Neuronal stem cell (in vitro differentiated cells): ENCODE measurements at regions not wholly inside any gene's neighbourhood (a gene's known extent, or its start where the extent isn't known, plus 50 kb on each side); places are given as distances from the start of the nearest gene placed in this dataset.

Source experiments
- DNase-seq: peaks from one replicate; pipeline ENCODE4 v3.0.0-alpha.2; 2013; ENCODE audit warnings: low spot score
- H2AFZ ChIP-seq: one replicate; pipeline ENCODE4 v1.6.1; 2013; ENCODE audit warnings: mild to moderate bottlenecking, low read length, inconsistent platforms
- H2AK5ac ChIP-seq: 2 replicates; pipeline ENCODE4 v1.6.1; 2013; ENCODE audit warnings: low read depth, mild to moderate bottlenecking, inconsistent platforms, low read length, moderate library complexity, mixed read lengths
- H2BK120ac ChIP-seq: 2 replicates; pipeline ENCODE4 v1.6.1; 2013; ENCODE audit warnings: low read depth, mild to moderate bottlenecking, inconsistent platforms, low read length, moderate library complexity, mixed read lengths
- H2BK12ac ChIP-seq: one replicate; pipeline ENCODE4 v1.6.1; 2013; ENCODE audit warnings: low read length, inconsistent platforms
- H2BK15ac ChIP-seq: 2 replicates; pipeline ENCODE4 v1.6.1; 2013; ENCODE audit warnings: mild to moderate bottlenecking, low read length, inconsistent platforms, mixed read lengths
- H2BK5ac ChIP-seq: one replicate; pipeline ENCODE4 v1.6.1; 2013; ENCODE audit warnings: inconsistent platforms, mild to moderate bottlenecking, low read length, moderate library complexity
- H3K14ac ChIP-seq: one replicate; pipeline ENCODE4 v1.6.1; 2013; ENCODE audit warnings: low read length, inconsistent platforms
- H3K18ac ChIP-seq: 2 replicates; pipeline ENCODE4 v1.6.1; 2013; ENCODE audit warnings: low read length, inconsistent platforms
- H3K23ac ChIP-seq: 2 replicates; pipeline ENCODE4 v1.6.1; 2013; ENCODE audit warnings: low read depth, mild to moderate bottlenecking, mixed read lengths, low read length, inconsistent platforms; ENCODE audit not compliant: poor library complexity
- H3K27ac ChIP-seq: replicated peaks from 3 replicates; pipeline ENCODE4 v1.5.1; 2013; ENCODE audit warnings: low read length, inconsistent platforms
- H3K27me3 ChIP-seq, 3 experiments: 2 replicates each; pipeline ENCODE4 v1.6.1; 2013; ENCODE audit warnings: low read length in 3 of 3, mild to moderate bottlenecking in 2 of 3, inconsistent platforms in 1 of 3, low read depth in 1 of 3, mixed read lengths in 1 of 3, moderate library complexity in 1 of 3; ENCODE audit not compliant: control insufficient read depth in 3 of 3, insufficient read depth in 3 of 3
- H3K36me3 ChIP-seq, 2 donors: replicated peaks in 1 of 2; 2 replicates each; pipeline ENCODE4 v1.6.1; 2013; ENCODE audit warnings: low read length in 2 of 2; ENCODE audit not compliant: control insufficient read depth in 2 of 2, insufficient read depth in 2 of 2
- H3K4ac ChIP-seq: 2 replicates; pipeline ENCODE4 v1.6.1; 2013; ENCODE audit warnings: inconsistent platforms, mild to moderate bottlenecking, low read length, moderate library complexity
- H3K4me1 ChIP-seq, 2 donors: 1 replicate in 1 of 2; 2 replicates in 1 of 2; pipeline ENCODE4 v1.6.1; 2013; ENCODE audit warnings: low read length in 2 of 2, low read depth in 1 of 2; ENCODE audit not compliant: control insufficient read depth in 2 of 2, insufficient read depth in 1 of 2
- H3K4me2 ChIP-seq: one replicate; pipeline ENCODE4 v1.6.1; 2013; ENCODE audit warnings: mild to moderate bottlenecking, low read length, inconsistent platforms; ENCODE audit not compliant: insufficient read depth, poor library complexity, severe bottlenecking
- H3K4me3 ChIP-seq, 2 donors: 2 replicates each; pipeline ENCODE4 v1.5.1; 2013; ENCODE audit warnings: low read length in 2 of 2, mild to moderate bottlenecking in 2 of 2, inconsistent platforms in 1 of 2, moderate library complexity in 1 of 2
- H3K79me1 ChIP-seq: one replicate; pipeline ENCODE4 v1.6.1; 2013; ENCODE audit warnings: low read depth, mild to moderate bottlenecking, inconsistent platforms, low read length, moderate library complexity
- H3K9ac ChIP-seq: one replicate; pipeline ENCODE4 v1.6.1; 2013; ENCODE audit warnings: mild to moderate bottlenecking, low read depth, low read length, inconsistent platforms; ENCODE audit not compliant: poor library complexity
- H3K9me3 ChIP-seq, 2 donors: replicated peaks in 1 of 2; 2 replicates each; pipeline versions ENCODE3 to v1.6.1; 2013; ENCODE audit warnings: low read length in 2 of 2, mild to moderate bottlenecking in 2 of 2, inconsistent platforms in 1 of 2, low read depth in 1 of 2, mixed read lengths in 1 of 2, moderate library complexity in 1 of 2; ENCODE audit not compliant: control insufficient read depth in 2 of 2, insufficient read depth in 1 of 2
- H4K8ac ChIP-seq: one replicate; pipeline ENCODE4 v1.6.1; 2013; ENCODE audit warnings: low read depth, mild to moderate bottlenecking, inconsistent platforms, low read length, moderate library complexity
- H4K91ac ChIP-seq: one replicate; pipeline ENCODE4 v1.6.1; 2013; ENCODE audit warnings: low read length, low read depth, mild to moderate bottlenecking, inconsistent platforms; ENCODE audit not compliant: poor library complexity
- WGBS, 2 donors: extraction: QIAGEN DNeasy Blood & Tissue Kit; methylation state at CpG; one replicate each; pipeline ENCODE4 v1.1.7; 2013; ENCODE audit warnings: missing lambda C conversion rate in 2 of 2, mixed read lengths in 1 of 2; ENCODE audit not compliant: insufficient read length in 2 of 2, insufficient replicate concordance in 1 of 2; ENCODE audit errors: extremely low coverage in 2 of 2; 5-methylcytosine and 5-hydroxymethylcytosine counted together

GRCh38 chr1:69146303-69146702 lies 421.4 kb upstream of the LRRC7 start:
- no peaks in the 10 kb centered on the region for H3K36me3 ChIP-seq
- no peak overlapping the region for H2AK5ac ChIP-seq
- no peak overlapping the region for H4K8ac ChIP-seq
- no peak overlapping the region for H3K4ac ChIP-seq
- H2BK15ac ChIP-seq = no peak overlapping the region
- no peak overlapping the region for H2AFZ ChIP-seq
- no peak overlapping the region for H3K4me2 ChIP-seq
- no peak overlapping the region for H2BK12ac ChIP-seq
- no peak overlapping the region for H3K27ac ChIP-seq
- DNase-seq = no peak
- no peak overlapping the region for H3K14ac ChIP-seq
- no peak overlapping the region for H4K91ac ChIP-seq
- no peak overlapping the region for H2BK5ac ChIP-seq
- no peak overlapping the region for H3K18ac ChIP-seq
- H3K4me1 ChIP-seq = no peaks in the 10 kb centered on the region
- H3K4me3 ChIP-seq = no peak overlapping the region
- no CpG with 5 or more reads among the region's 3 CpGs for WGBS, 2 donors
- no peak overlapping the region for H3K23ac ChIP-seq
- H3K9ac ChIP-seq = no peak overlapping the region
- no peaks in the 10 kb centered on the region for H3K79me1 ChIP-seq
- H2BK120ac ChIP-seq = no peak overlapping the region
- no peaks in the 10 kb centered on the region for H3K9me3 ChIP-seq
- no peaks in the 10 kb centered on the region for H3K27me3 ChIP-seq

GRCh38 chr1:69148731-69149130 lies 419.0 kb upstream of the LRRC7 start:
- no peaks in the 10 kb centered on the region for H3K36me3 ChIP-seq
- H2BK5ac ChIP-seq = no peak overlapping the region
- no peak overlapping the region for H4K8ac ChIP-seq
- H3K79me1 ChIP-seq = no peaks in the 10 kb centered on the region
- no peaks in the 10 kb centered on the region for H3K4me1 ChIP-seq
- H3K9ac ChIP-seq = no peak overlapping the region
- no peak overlapping the region for H3K18ac ChIP-seq
- no peak overlapping the region for H3K27ac ChIP-seq
- no peak overlapping the region for H2BK15ac ChIP-seq
- H3K9me3 ChIP-seq = no peaks in the 10 kb centered on the region
- H3K4me3 ChIP-seq = no peak overlapping the region
- H3K4me2 ChIP-seq = no peak overlapping the region
- no peak overlapping the region for H3K4ac ChIP-seq
- H3K14ac ChIP-seq = no peak overlapping the region
- H2AFZ ChIP-seq = no peak overlapping the region
- no peak overlapping the region for H2AK5ac ChIP-seq
- WGBS, 2 donors = no CpG with 5 or more reads among the region's 1 CpG
- H3K27me3 ChIP-seq = no peaks in the 10 kb centered on the region
- no peak for DNase-seq
- no peak overlapping the region for H4K91ac ChIP-seq
- H3K23ac ChIP-seq = no peak overlapping the region
- H2BK12ac ChIP-seq = no peak overlapping the region
- no peak overlapping the region for H2BK120ac ChIP-seq

- WGBS, 2 donors = no CpG with 5 or more reads among the region's 2 CpGs
- Histone ChIP-seq H3K4me1 (no peaks in the 10 kb centered on the region), H3K36me3 (no peaks in the 10 kb centered on the region), H2BK5ac (no peak overlapping the region), H3K23ac (no peak overlapping the region), H3K27me3 (no peaks in the 10 kb centered on the region), H3K4me3 (no peak overlapping the region), H2AK5ac (no peak overlapping the region), H3K27ac (no peak overlapping the region), H3K79me1 (no peaks in the 10 kb centered on the region), H3K4me2 (no peak overlapping the region), H4K8ac (no peak overlapping the region), H3K9me3 (no peaks in the 10 kb centered on the region), H3K9ac (no peak overlapping the region), H2BK12ac (no peak overlapping the region), H3K14ac (no peak overlapping the region), H4K91ac (no peak overlapping the region), H3K18ac (no peak overlapping the region), H2AFZ (no peak overlapping the region), H2BK120ac (no peak overlapping the region), H2BK15ac (no peak overlapping the region), H3K4ac (no peak overlapping the region)
- DNase-seq = no peak
These were observed 410.5 kb upstream of the LRRC7 start for GRCh38 chr1:69157046-69157756.

GRCh38 chr1:69163241-69163640 lies 404.5 kb upstream of the LRRC7 start:
- H2BK120ac ChIP-seq = no peak overlapping the region
- H3K27me3 ChIP-seq = no peaks in the 10 kb centered on the region
- H3K4me1 ChIP-seq = no peaks in the 10 kb centered on the region
- H3K9me3 ChIP-seq = no peaks in the 10 kb centered on the region
- no peak overlapping the region for H2AK5ac ChIP-seq
- no peak overlapping the region for H3K4me3 ChIP-seq
- DNase-seq = no peak
- no peaks in the 10 kb centered on the region for H3K36me3 ChIP-seq
- no peak overlapping the region for H2BK15ac ChIP-seq
- no peak overlapping the region for H3K4me2 ChIP-seq
- no peak overlapping the region for H2AFZ ChIP-seq
- no peak overlapping the region for H3K9ac ChIP-seq
- no peak overlapping the region for H3K23ac ChIP-seq
- no peak overlapping the region for H2BK12ac ChIP-seq
- H3K18ac ChIP-seq = no peak overlapping the region
- H3K4ac ChIP-seq = no peak overlapping the region
- no peak overlapping the region for H2BK5ac ChIP-seq
- no peaks in the 10 kb centered on the region for H3K79me1 ChIP-seq
- no peak overlapping the region for H3K27ac ChIP-seq
- no peak overlapping the region for H3K14ac ChIP-seq
- no peak overlapping the region for H4K91ac ChIP-seq
- WGBS, 2 donors = no CpG with 5 or more reads among the region's 2 CpGs
- no peak overlapping the region for H4K8ac ChIP-seq
